Naive thymus-derived CD4-positive, alpha-beta T cell (primary cell): ENCODE measurements at regions not wholly inside any gene's neighbourhood (a gene's known extent, or its start where the extent isn't known, plus 50 kb on each side); places are given as distances from the start of the nearest gene placed in this dataset.

Experiments used
- ATAC-seq: fragments of 150-1000 bp; cut with Tn5 transposase; 2 replicates; pipeline ENCODE4 v1.10.0; 2021; ENCODE audit warnings: mild to moderate bottlenecking, moderate library complexity
- CTCF ChIA-PET: fragments of 350-600 bp; sonication (Branson Sonifier 250); formaldehyde crosslinking; loops from one replicate; lab custom pipeline; 2021; ENCODE audit warnings: antibody characterized with exemption; lab: Charles Lee
- POLR2A ChIA-PET: fragments of 350-600 bp; sonication (Branson Sonifier 250); formaldehyde crosslinking; loops from one replicate; lab custom pipeline; 2021; ENCODE audit warnings: antibody characterized with exemption, inconsistent platforms; lab: Charles Lee
- DNase-seq, 9 donors: peaks; one replicate each; pipeline versions ENCODE4 v3.0.0 to v3.0.0-alpha.2; 2020 to 2022; ENCODE audit warnings: mixed read lengths in 1 of 9
- H3K27ac ChIP-seq: one replicate; pipeline ENCODE4 v1.7.0; 2013; ENCODE audit warnings: mild to moderate bottlenecking, low read depth, low read length, moderate library complexity
- H3K27me3 ChIP-seq, 2 donors: one replicate each; pipeline ENCODE4 v1.7.0; 2013; ENCODE audit warnings: low read length in 2 of 2, mild to moderate bottlenecking in 2 of 2, moderate library complexity in 2 of 2; ENCODE audit not compliant: control insufficient read depth in 2 of 2, insufficient read depth in 2 of 2
- H3K36me3 ChIP-seq, 3 experiments: 1 replicate in 2 of 3; 2 replicates in 1 of 3; pipeline ENCODE4 v1.7.0; 2013; ENCODE audit warnings: low read length in 3 of 3, mild to moderate bottlenecking in 3 of 3, moderate library complexity in 1 of 3; ENCODE audit not compliant: insufficient read depth in 3 of 3, control insufficient read depth in 2 of 3
- H3K4me1 ChIP-seq, 2 donors: one replicate each; pipeline ENCODE4 v1.7.0; 2013; ENCODE audit warnings: low read length in 2 of 2, mild to moderate bottlenecking in 2 of 2, moderate library complexity in 1 of 2; ENCODE audit not compliant: control insufficient read depth in 2 of 2, insufficient read depth in 2 of 2
- H3K4me3 ChIP-seq: 2 replicates; pipeline ENCODE4 v1.7.0; 2013; ENCODE audit warnings: mild to moderate bottlenecking, low read length
- H3K9me3 ChIP-seq, 3 experiments: 1 replicate in 2 of 3; 2 replicates in 1 of 3; pipeline ENCODE4 v1.7.0; 2013; ENCODE audit warnings: low read length in 3 of 3; ENCODE audit not compliant: control insufficient read depth in 2 of 3
- H3K27ac Mint-ChIP-seq, 9 donors: one replicate each; pipeline ENCODE4 v1.8.0; 2020 to 2022; ENCODE audit warnings: mixed read lengths in 9 of 9, mild to moderate bottlenecking in 8 of 9, moderate library complexity in 5 of 9, inconsistent platforms in 2 of 9
- H3K27me3 Mint-ChIP-seq, 5 donors: one replicate each; pipeline ENCODE4 v1.8.0; 2021 to 2022; ENCODE audit warnings: mixed read lengths in 5 of 5, mild to moderate bottlenecking in 1 of 5
- H3K36me3 Mint-ChIP-seq, 5 donors: one replicate each; pipeline ENCODE4 v1.8.0; 2020 to 2022; ENCODE audit warnings: mixed read lengths in 5 of 5, mild to moderate bottlenecking in 3 of 5, inconsistent platforms in 1 of 5
- H3K4me1 Mint-ChIP-seq, 7 donors: one replicate each; pipeline ENCODE4 v1.8.0; 2020 to 2022; ENCODE audit warnings: mixed read lengths in 7 of 7, mild to moderate bottlenecking in 3 of 7, inconsistent platforms in 1 of 7
- H3K4me3 Mint-ChIP-seq, 10 donors: one replicate each; pipeline ENCODE4 v1.8.0; 2020 to 2022; ENCODE audit warnings: mild to moderate bottlenecking in 10 of 10, mixed read lengths in 10 of 10, moderate library complexity in 6 of 10, inconsistent platforms in 2 of 10
- H3K9me3 Mint-ChIP-seq, 11 donors: one replicate each; pipeline ENCODE4 v1.8.0; 2020 to 2022; ENCODE audit warnings: mixed read lengths in 11 of 11, mild to moderate bottlenecking in 4 of 11, inconsistent platforms in 1 of 11, moderate library complexity in 1 of 11
- intact Hi-C, 2 donors: fragments of 100-400 bp; cut with micrococcal nuclease; formaldehyde crosslinking; loops; one replicate each; pipeline ENCODE4 v1.15.1; 2023

DNA sequence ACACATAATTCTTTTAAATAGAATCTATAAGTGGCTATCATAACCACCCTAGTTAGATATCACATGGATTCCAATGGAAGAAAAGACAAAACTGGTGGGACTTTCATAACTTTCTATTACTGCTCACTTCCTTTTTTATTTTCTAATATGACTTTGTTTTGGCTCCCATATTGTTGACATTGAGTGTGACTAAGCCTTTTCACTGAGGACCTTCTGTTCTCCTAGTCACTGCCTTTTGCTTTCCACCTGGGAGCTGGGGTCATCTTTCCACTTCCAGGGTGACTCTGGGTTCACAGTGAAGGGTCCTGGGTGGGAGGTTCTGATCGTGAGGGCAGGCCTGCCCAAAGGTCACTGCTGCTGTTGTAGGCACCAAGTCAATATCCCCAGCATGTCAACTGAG is 275.8 kb downstream of the TGFB2 start:
- Histone ChIP-seq H3K4me1 (no peaks in the 10 kb centered on the region), H3K9me3 (no peaks in the 10 kb centered on the region), H3K27me3 (no peaks in the 10 kb centered on the region), H3K36me3 (no peaks in the 10 kb centered on the region), H3K4me3 (no peak overlapping the region), H3K27ac (no peak overlapping the region)
- no peak for ATAC-seq
- H3K4me1 Mint-ChIP-seq = peaks cover 0 to 1% (median 0%) of the 10 kb centered on the region in 7 donors
- intact Hi-C loops = no loop called here
- CTCF ChIA-PET = no interaction called here
- no peaks in the 10 kb centered on the region for H3K27me3 Mint-ChIP-seq
- POLR2A ChIA-PET = no interaction called here
- DNase-seq = no peak
- no peak overlapping the region for H3K4me3 Mint-ChIP-seq
- no peaks in the 10 kb centered on the region for H3K36me3 Mint-ChIP-seq
- peaks cover 0 to 8% (median 2%) of the 10 kb centered on the region in 11 donors for H3K9me3 Mint-ChIP-seq
- no peak overlapping the region for H3K27ac Mint-ChIP-seq

DNA sequence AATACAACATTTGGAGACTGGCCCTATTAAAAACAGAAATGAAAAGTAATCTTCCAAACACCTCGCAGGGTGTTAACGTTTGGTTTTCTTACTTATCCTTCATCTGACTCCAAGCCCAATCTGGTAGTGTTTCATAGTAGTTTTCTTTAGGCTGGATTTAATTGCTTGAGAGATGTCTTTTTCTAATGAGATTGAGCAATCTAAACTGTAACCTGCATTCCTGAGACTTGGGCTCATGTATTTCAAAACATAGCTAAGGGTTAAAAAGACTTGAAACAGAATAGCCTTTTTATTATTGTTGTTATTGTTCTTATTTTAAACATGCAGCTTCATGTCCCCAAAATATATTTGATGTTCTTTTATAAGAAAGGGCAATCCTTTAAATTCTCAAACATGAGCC is 278.9 kb downstream of the TGFB2 start:
- H3K4me1 Mint-ChIP-seq = peaks cover 0 to 1% (median 0%) of the 10 kb centered on the region in 7 donors
- no peaks in the 10 kb centered on the region for H3K36me3 Mint-ChIP-seq
- Histone ChIP-seq H3K27me3 (no peaks in the 10 kb centered on the region), H3K4me3 (no peak overlapping the region), H3K27ac (no peak overlapping the region), H3K4me1 (no peaks in the 10 kb centered on the region), H3K9me3 (no peaks in the 10 kb centered on the region), H3K36me3 (no peaks in the 10 kb centered on the region)
- no peaks in the 10 kb centered on the region for H3K27me3 Mint-ChIP-seq
- intact Hi-C loops = no loop called here
- ATAC-seq (no peak), DNase-seq (no peak)
- no peak overlapping the region for H3K4me3 Mint-ChIP-seq
- peaks cover 0 to 14% (median 3%) of the 10 kb centered on the region in 11 donors for H3K9me3 Mint-ChIP-seq
- POLR2A ChIA-PET = no interaction called here
- CTCF ChIA-PET = no interaction called here
- H3K27ac Mint-ChIP-seq = no peak overlapping the region

DNA sequence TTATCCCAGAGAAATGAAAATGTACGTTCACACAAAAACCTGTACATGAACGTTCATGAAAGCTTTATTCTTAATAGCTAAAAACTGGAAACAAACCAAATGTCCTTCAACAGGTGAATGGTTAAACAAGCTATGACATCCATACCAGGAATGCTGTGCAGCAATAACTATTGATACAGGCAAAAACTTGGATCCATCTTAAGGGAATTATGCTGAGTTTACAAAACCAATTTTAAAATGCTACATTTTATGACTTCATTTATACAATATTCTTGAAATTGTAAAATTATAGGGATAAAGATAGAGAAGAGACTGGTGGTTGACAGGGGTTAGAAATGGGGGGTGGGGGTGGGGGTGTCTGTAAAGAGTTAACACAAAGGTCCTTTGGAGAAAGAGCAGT is 280.3 kb downstream of the TGFB2 start:
- CTCF ChIA-PET = no interaction called here
- H3K36me3 Mint-ChIP-seq = no peaks in the 10 kb centered on the region
- Histone ChIP-seq H3K9me3 (no peaks in the 10 kb centered on the region), H3K4me3 (no peak overlapping the region), H3K36me3 (no peaks in the 10 kb centered on the region), H3K27ac (no peak overlapping the region), H3K27me3 (no peaks in the 10 kb centered on the region), H3K4me1 (no peaks in the 10 kb centered on the region)
- H3K27ac Mint-ChIP-seq = no peak overlapping the region
- no peak for DNase-seq
- no peak for ATAC-seq
- POLR2A ChIA-PET = no interaction called here
- no peaks in the 10 kb centered on the region for H3K27me3 Mint-ChIP-seq
- H3K4me1 Mint-ChIP-seq = peaks cover 0 to 1% (median 0%) of the 10 kb centered on the region in 7 donors
- intact Hi-C loops = no loop called here
- H3K9me3 Mint-ChIP-seq = peaks cover 0 to 19% (median 6%) of the 10 kb centered on the region in 11 donors
- H3K4me3 Mint-ChIP-seq = no peak overlapping the region

DNA sequence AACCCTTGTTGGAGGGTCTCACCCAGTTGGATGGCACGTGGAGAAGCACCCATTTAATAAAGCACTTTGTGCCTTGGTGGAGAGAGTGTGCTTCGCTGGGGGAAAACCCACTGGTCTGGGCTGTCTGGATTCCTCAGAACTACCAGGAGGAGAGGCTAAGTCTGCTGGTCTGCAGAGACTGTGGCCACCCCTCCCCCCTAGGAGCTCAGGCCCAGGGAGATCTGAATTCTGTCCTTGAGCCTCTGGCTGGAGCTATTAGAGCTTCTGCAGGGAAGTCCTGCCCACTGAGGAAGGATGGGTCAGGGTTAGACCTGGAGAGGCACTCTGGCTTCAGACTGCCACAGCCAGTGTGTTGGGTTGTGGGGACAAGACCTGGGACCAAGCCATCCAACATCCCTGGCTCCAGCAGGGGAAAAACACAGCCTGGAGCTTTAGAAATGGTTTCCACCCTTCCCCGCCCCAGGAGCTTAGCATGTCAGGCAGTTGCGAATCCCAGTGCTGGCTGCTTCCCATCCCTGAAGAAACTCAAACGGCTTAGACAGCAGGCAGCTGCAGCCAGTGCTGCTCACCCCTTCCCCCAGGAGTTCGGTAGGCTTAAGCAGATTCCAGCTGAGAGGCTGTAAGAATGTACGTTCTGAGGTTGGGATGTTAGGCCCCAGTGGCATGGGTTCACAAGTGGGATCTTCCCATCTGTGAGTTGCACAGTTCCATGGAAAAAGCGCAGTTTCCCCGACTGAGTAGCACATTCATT is 288.3 kb downstream of the TGFB2 start:
- intact Hi-C loops = no loop called here
- no peak for ATAC-seq

DNA sequence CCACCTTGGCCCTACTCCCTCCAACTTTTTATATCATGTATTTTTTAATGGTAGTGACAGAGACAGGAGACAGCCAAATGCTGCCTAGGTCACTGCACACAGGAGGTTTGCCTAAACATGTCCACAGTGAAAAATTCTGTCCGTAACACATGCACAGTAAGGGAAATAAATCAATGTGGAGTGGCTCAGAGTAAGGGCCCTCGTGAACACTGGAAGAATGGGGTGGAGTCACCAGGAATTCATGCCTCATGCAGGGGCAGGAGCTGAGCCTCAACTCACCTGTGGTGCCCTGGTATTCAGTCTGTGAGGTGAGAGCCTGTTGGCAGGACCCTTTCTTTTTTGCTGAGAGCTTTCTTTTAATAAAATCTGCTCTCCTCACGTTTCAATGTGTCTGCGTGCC is 289.1 kb downstream of the TGFB2 start:
- ATAC-seq = no peak
- H3K27me3 ChIP-seq = no peaks in the 10 kb centered on the region
- intact Hi-C loops = no loop called here
- ChIA-PET POLR2A (no interaction called here), CTCF (no interaction called here)
- H3K4me1 ChIP-seq = no peaks in the 10 kb centered on the region
- H3K9me3 ChIP-seq = no peaks in the 10 kb centered on the region
- H3K27ac ChIP-seq = no peak overlapping the region
- no peak overlapping the region for H3K4me3 Mint-ChIP-seq
- H3K4me1 Mint-ChIP-seq = no peaks in the 10 kb centered on the region
- H3K36me3 Mint-ChIP-seq = peaks cover 0 to 7% (median 0%) of the 10 kb centered on the region in 5 donors
- H3K27me3 Mint-ChIP-seq = peaks cover 0 to 5% (median 0%) of the 10 kb centered on the region in 5 donors
- no peak for DNase-seq
- H3K27ac Mint-ChIP-seq = no peak overlapping the region
- no peaks in the 10 kb centered on the region for H3K36me3 ChIP-seq
- H3K4me3 ChIP-seq = no peak overlapping the region
- peaks cover 0 to 33% (median 20%) of the 10 kb centered on the region in 11 donors for H3K9me3 Mint-ChIP-seq

More for the DNA sequence above, 288.3 kb downstream of the TGFB2 start:
- H3K36me3 ChIP-seq = no peaks in the 10 kb centered on the region
- H3K9me3 ChIP-seq = no peaks in the 10 kb centered on the region
- no peak overlapping the region for H3K27ac Mint-ChIP-seq
- H3K4me1 ChIP-seq = no peaks in the 10 kb centered on the region
- no peaks in the 10 kb centered on the region for H3K27me3 Mint-ChIP-seq
- no peaks in the 10 kb centered on the region for H3K27me3 ChIP-seq
- no peak for DNase-seq
- no peak overlapping the region for H3K4me3 Mint-ChIP-seq
- POLR2A ChIA-PET = no interaction called here
- H3K4me1 Mint-ChIP-seq = no peaks in the 10 kb centered on the region
- H3K36me3 Mint-ChIP-seq = peaks cover 0 to 7% (median 0%) of the 10 kb centered on the region in 5 donors
- CTCF ChIA-PET = no interaction called here
- H3K9me3 Mint-ChIP-seq = peaks cover 0 to 33% (median 20%) of the 10 kb centered on the region in 11 donors
- no peak overlapping the region for H3K4me3 ChIP-seq
- no peak overlapping the region for H3K27ac ChIP-seq

DNA sequence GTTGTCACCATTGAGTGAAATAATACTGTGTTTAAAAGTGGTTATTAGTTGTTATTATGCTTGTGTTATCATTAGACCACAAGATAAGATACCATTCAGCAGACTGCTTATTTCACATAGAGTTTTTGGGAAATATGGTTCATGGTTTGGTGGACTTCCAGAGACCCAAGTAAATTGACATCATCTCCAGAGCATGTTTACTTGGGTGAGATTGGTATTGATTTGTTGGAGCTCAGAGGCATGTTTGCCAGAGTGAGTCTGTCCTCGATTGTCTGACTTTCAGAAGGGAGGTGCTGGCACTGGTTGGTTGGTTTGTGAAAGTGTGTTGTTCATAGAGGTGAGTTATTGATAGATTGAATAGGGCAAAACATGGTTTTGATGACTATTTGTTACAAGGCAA is 291.4 kb downstream of the TGFB2 start:
- peaks cover 0 to 18% (median 10%) of the 10 kb centered on the region in 11 donors for H3K9me3 Mint-ChIP-seq
- no peak for DNase-seq
- Histone ChIP-seq H3K9me3 (no peaks in the 10 kb centered on the region), H3K27ac (no peak overlapping the region), H3K4me1 (no peaks in the 10 kb centered on the region), H3K4me3 (no peak overlapping the region), H3K36me3 (no peaks in the 10 kb centered on the region), H3K27me3 (no peaks in the 10 kb centered on the region)
- ATAC-seq = no peak
- POLR2A ChIA-PET = no interaction called here
- H3K27me3 Mint-ChIP-seq = peaks cover 0 to 6% (median 0%) of the 10 kb centered on the region in 5 donors
- H3K4me3 Mint-ChIP-seq = no peak overlapping the region
- no peak overlapping the region for H3K27ac Mint-ChIP-seq
- CTCF ChIA-PET = no interaction called here
- H3K36me3 Mint-ChIP-seq = peaks cover 0 to 7% (median 0%) of the 10 kb centered on the region in 5 donors
- no peaks in the 10 kb centered on the region for H3K4me1 Mint-ChIP-seq
- intact Hi-C loops = no loop called here

DNA sequence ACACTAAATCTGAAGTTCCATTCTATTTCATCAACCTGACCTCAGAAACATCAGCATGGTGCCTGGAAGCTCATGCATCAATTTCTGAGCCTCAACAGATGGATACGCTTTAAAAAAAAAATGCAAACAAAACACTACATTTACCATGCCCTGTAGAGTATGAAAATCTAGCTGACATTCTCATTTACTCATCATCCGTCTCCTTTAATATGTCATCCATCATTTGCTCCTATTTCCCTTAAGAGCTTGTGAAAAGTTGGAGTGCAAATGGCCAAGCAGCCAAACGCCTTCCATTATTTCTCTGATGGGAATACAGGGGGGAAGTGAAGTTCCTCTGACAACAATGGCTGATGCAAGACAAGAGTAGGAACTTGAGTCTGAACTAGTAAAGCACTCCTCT is 295.0 kb downstream of the TGFB2 start:
- H3K9me3 ChIP-seq = no peaks in the 10 kb centered on the region
- no peaks in the 10 kb centered on the region for H3K4me1 Mint-ChIP-seq
- no peak for ATAC-seq
- peaks cover 0 to 8% (median 0%) of the 10 kb centered on the region in 11 donors for H3K9me3 Mint-ChIP-seq
- ChIA-PET CTCF (no interaction called here), POLR2A (no interaction called here)
- no peak overlapping the region for H3K27ac Mint-ChIP-seq
- DNase-seq = no peak
- no peaks in the 10 kb centered on the region for H3K4me1 ChIP-seq
- intact Hi-C loops = no loop called here
- no peaks in the 10 kb centered on the region for H3K27me3 ChIP-seq
- H3K36me3 Mint-ChIP-seq = no peaks in the 10 kb centered on the region
- no peaks in the 10 kb centered on the region for H3K36me3 ChIP-seq
- no peak overlapping the region for H3K4me3 Mint-ChIP-seq
- peaks cover 0 to 6% (median 0%) of the 10 kb centered on the region in 5 donors for H3K27me3 Mint-ChIP-seq
- H3K4me3 ChIP-seq = no peak overlapping the region
- no peak overlapping the region for H3K27ac ChIP-seq
